ENCODE measurements at regions not wholly inside any gene's neighbourhood (a gene's known extent, or its start where the extent isn't known, plus 50 kb on each side); places are given as distances from the start of the nearest gene placed in this dataset.

DNA sequence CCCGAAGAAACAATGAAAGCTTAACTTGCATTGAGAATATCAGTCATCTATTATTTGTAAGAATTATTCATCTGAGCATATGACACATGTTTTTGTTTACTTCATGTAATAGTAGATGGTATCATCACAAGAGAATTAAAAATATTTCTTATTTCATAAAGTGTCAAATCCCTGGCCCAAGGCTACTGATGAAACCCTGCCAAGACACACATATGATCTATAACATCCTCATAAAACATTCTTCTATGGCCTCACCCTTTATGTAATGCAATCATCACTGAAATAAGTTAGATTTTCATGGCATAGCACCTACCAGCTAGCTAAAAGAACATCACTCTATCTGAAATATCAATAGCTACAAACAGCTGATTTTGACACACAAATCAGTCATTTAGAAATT lies 385.6 kb upstream of the PHF14 start:
- CTCF ChIA-PET = interaction anchor here (0.9 to 1.0 kb wide), 2 partner anchors 9 to 15 kb away, joined by 3 to 4 read pairs; no protein-coding TSS in a partner anchor
- POLR2A ChIA-PET = no interaction called here
- DNase-seq (ENCODE audit: extremely low spot score) = no peak
- no peak for TF ChIP-seq CTCF (IDR thresholded peaks at IDR 0.05; ENCODE audit: control extremely low read depth, extremely low read depth, low read depth, missing control alignments)

DNA sequence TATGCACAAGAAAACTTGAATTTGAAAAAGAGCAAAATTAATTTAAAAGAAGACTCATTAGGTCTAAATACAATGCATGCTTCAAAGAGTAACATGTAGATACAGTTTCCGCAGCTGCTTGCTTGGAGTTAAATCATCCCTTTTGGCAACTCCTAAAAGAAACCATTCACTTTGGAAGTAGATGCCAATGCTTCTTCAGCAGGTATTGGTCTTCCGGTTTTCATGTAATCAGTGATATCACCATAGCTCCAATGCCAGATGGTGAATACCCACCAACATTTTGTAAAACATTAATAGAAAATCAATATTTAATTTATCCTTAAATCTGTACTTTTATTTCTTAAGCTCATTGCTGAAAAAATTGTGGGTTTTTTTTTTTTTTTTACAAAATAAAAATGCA lies 381.1 kb upstream of the PHF14 start:
- CTCF ChIA-PET = interaction anchor here (1.6 kb wide), 1 partner anchor 20 kb away, joined by 4 read pairs; no protein-coding TSS in a partner anchor

DNA sequence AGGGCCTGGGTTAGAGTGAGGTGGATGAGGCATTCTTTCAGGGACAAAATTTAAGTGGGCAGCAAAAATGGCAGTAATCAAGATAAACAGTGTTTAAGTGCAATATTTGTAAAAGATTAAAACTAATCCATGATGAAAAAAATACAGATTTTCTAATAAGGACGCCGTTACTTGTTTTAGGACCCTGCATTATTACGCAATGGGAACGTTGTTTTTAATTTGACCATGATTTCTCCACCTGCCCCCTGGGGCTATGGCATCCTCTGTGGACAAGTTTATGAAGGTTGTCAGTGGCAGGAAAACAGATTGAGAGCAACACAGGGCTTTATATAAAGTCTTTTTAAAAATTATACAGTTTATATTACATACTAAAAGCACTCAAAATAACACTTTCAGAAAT lies 380.6 kb upstream of the PHF14 start:
- POLR2A ChIA-PET = no interaction called here

More for the DNA sequence above, 381.1 kb upstream of the PHF14 start:
- DNase-seq (ENCODE audit: extremely low spot score) = no peak
- no peak for TF ChIP-seq CTCF (IDR thresholded peaks at IDR 0.05; ENCODE audit: control extremely low read depth, extremely low read depth, low read depth, missing control alignments)
- POLR2A ChIA-PET = no interaction called here

DNA sequence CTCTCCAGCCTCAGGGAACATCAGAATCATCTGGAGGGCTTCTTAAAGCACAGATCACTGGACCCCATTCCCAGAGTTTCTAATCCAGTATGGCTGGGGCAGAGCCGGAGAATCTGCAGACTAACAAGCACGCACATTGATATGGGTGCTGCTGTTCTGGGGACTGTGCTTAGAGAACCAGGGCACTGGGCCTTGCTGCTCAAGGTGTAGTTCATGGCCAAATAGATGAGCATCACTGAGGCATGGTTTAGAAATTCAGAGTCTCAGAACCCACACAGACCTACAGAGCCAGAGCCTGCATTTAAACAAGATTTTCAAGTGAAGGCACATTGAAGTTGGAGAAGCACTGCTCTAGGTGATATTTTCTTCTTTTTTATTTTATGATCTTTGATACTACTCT lies 376.8 kb upstream of the PHF14 start:
- no peak for DNase-seq (ENCODE audit: extremely low spot score)
- TF ChIP-seq CTCF (IDR thresholded peaks at IDR 0.05; ENCODE audit: control extremely low read depth, extremely low read depth, low read depth, missing control alignments) = no peak
- CTCF ChIA-PET = no interaction called here
- POLR2A ChIA-PET = no interaction called here

More for the DNA sequence above, 380.6 kb upstream of the PHF14 start:
- CTCF ChIA-PET = interaction anchor here (1.6 kb wide), 1 partner anchor 20 kb away, joined by 4 read pairs; no protein-coding TSS in a partner anchor
- no peak for DNase-seq (ENCODE audit: extremely low spot score)
- no peak for TF ChIP-seq CTCF (IDR thresholded peaks at IDR 0.05; ENCODE audit: control extremely low read depth, extremely low read depth, low read depth, missing control alignments)

- POLR2A ChIA-PET = no interaction called here
- DNase-seq (ENCODE audit: extremely low spot score) = no peak
- CTCF ChIA-PET = no interaction called here
- TF ChIP-seq CTCF (IDR thresholded peaks at IDR 0.05; ENCODE audit: control extremely low read depth, extremely low read depth, low read depth, missing control alignments) = no peak
Observed at GRCh38 chr7:10604128-10604527, 369.5 kb upstream of the PHF14 start.

GRCh38 chr7:10612950-10613349 lies 360.7 kb upstream of the PHF14 start:
- DNase-seq (ENCODE audit: extremely low spot score) = no peak
- TF ChIP-seq CTCF (IDR thresholded peaks at IDR 0.05; ENCODE audit: control extremely low read depth, extremely low read depth, low read depth, missing control alignments) = no peak
- POLR2A ChIA-PET = no interaction called here
- CTCF ChIA-PET = interaction anchor here (1.8 kb wide), 1 partner anchor 20 kb away, joined by 4 read pairs; no protein-coding TSS in a partner anchor

GRCh38 chr7:10618953-10619352 lies 354.7 kb upstream of the PHF14 start:
- ChIA-PET CTCF (no interaction called here), POLR2A (no interaction called here)
- TF ChIP-seq CTCF (IDR thresholded peaks at IDR 0.05; ENCODE audit: control extremely low read depth, extremely low read depth, low read depth, missing control alignments) = no peak
- no peak for DNase-seq (ENCODE audit: extremely low spot score)
